ENCODE measurements at regions not wholly inside any gene's neighbourhood (a gene's known extent, or its start where the extent isn't known, plus 50 kb on each side); places are given as distances from the start of the nearest gene placed in this dataset.

DNA sequence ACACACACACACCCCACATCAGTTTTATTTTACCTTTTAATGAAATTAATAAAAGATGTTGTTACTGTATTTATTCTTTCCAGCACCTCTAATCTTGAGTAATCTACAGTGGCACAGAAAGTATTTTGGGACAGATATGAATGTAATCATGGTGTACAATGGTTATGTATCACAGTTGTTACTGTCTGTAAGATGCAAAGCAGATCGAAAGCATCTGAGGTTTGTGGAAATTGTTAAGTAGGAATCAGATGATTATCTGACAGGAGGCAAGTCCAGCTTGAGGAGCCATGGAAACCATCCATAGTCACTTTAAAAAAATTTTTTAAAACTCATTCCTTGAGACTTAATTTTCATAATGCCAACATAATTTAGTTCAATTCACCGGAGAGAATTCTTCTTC is 636.3 kb upstream of the MARCKS start (continued):
- TF ChIP-seq SIN3A (IDR thresholded peaks at IDR 0.05; ENCODE audit: borderline replicate concordance, low read depth, low read length) (no peak), RAD21 (IDR thresholded peaks at IDR 0.05; ENCODE audit: low read length) (no peak), SMC3 (IDR thresholded peaks at IDR 0.05; ENCODE audit: low read depth, low read length) (no peak), TAF1 (IDR thresholded peaks at IDR 0.05; ENCODE audit: borderline replicate concordance, low read depth, low read length) (no peak)
- TF ChIP-seq, protein P1, sequence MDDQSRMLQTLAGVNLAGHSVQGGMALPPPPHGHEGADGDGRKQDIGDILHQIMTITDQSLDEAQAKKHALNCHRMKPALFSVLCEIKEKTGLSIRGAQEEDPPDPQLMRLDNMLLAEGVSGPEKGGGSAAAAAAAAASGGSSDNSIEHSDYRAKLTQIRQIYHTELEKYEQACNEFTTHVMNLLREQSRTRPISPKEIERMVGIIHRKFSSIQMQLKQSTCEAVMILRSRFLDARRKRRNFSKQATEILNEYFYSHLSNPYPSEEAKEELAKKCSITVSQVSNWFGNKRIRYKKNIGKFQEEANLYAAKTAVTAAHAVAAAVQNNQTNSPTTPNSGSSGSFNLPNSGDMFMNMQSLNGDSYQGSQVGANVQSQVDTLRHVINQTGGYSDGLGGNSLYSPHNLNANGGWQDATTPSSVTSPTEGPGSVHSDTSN (IDR thresholded peaks at IDR 0.05): peak; percentile 85
- TF ChIP-seq, protein P2, sequence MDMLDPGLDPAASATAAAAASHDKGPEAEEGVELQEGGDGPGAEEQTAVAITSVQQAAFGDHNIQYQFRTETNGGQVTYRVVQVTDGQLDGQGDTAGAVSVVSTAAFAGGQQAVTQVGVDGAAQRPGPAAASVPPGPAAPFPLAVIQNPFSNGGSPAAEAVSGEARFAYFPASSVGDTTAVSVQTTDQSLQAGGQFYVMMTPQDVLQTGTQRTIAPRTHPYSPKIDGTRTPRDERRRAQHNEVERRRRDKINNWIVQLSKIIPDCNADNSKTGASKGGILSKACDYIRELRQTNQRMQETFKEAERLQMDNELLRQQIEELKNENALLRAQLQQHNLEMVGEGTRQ (IDR thresholded peaks at IDR 0.05; ENCODE audit: borderline replicate concordance, low read depth, low read length): no peak

DNA sequence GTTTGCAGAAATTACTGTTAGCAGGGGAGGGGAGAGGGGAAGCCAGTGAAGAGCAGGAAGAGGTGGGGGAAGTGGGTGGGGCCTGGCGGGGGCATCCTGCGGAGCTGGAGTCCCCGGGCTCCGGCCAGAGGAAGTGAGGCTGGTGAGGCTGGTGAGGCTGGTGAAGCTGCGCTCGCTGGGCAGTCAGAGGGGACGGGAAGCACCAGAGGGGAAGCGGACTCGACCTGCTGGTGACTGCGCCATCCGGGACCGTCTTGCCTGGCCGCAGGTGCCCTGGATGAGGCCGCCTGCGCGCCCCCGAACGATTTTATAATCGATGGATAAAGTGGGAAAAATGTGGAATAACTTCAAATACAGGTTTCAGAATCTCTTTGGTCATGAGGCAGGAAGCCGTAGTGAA is 635.3 kb upstream of the MARCKS start:
- Histone ChIP-seq H4K20me1 (ENCODE audit: insufficient read depth) (no peaks in the 10 kb centered on the region), H3K9me3 (peaks cover 5% of the 10 kb centered on the region; the same call in 1 of the 2 replicates), H3K9me2 (no peaks in the 10 kb centered on the region), H3K36me3 (replicated peaks in 1 of 2; ENCODE audit: control insufficient read depth in 1 of 2, insufficient read depth in 2 of 2, low read length in 1 of 2) (no peaks in the 10 kb centered on the region), H3K9ac (no peak overlapping the region), H3K4me2 (no peak overlapping the region), H2AFZ (ENCODE audit: low read depth) (no peak overlapping the region), H3K4me1 (ENCODE audit: control insufficient read depth in 1 of 2, insufficient read depth in 2 of 2, low read depth in 1 of 2, low read length in 1 of 2) (peaks cover 0 to 4% of the 10 kb centered on the region in 2 experiments; a peak in 3 of 4 replicates), H3K79me2 (ENCODE audit: insufficient read depth) (no peaks in the 10 kb centered on the region), H3F3A (replicated peaks; ENCODE audit: insufficient read depth) (no peaks in the 10 kb centered on the region), H3K4me3 (ENCODE audit: low read depth in 2 of 2, low read length in 1 of 2) (no peak overlapping the region), H3K27ac (ENCODE audit: low read depth in 2 of 2, low read length in 1 of 2) (no peak overlapping the region; a peak in 1 of 4 replicates), H3K27me3 (ENCODE audit: insufficient read depth) (no peaks in the 10 kb centered on the region)
- POLR2A ChIA-PET: no interaction called here
- TF ChIP-seq POLR2AphosphoS5 (IDR thresholded peaks at IDR 0.05; ENCODE audit: low read depth, low read length) (no peak), ELF1 (IDR thresholded peaks at IDR 0.05) (no peak), RFX5 (IDR thresholded peaks at IDR 0.05; ENCODE audit: low read length) (no peak), SIN3A (IDR thresholded peaks at IDR 0.05; ENCODE audit: borderline replicate concordance, low read depth, low read length) (no peak), FOSL2 (IDR thresholded peaks at IDR 0.05; ENCODE audit: borderline replicate concordance, low read depth) (no peak)
- TF ChIP-seq, protein P3, sequence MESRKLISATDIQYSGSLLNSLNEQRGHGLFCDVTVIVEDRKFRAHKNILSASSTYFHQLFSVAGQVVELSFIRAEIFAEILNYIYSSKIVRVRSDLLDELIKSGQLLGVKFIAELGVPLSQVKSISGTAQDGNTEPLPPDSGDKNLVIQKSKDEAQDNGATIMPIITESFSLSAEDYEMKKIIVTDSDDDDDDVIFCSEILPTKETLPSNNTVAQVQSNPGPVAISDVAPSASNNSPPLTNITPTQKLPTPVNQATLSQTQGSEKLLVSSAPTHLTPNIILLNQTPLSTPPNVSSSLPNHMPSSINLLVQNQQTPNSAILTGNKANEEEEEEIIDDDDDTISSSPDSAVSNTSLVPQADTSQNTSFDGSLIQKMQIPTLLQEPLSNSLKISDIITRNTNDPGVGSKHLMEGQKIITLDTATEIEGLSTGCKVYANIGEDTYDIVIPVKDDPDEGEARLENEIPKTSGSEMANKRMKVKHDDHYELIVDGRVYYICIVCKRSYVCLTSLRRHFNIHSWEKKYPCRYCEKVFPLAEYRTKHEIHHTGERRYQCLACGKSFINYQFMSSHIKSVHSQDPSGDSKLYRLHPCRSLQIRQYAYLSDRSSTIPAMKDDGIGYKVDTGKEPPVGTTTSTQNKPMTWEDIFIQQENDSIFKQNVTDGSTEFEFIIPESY (IDR thresholded peaks at IDR 0.05; ENCODE audit: borderline replicate concordance, low read depth): no peak
- 93% methylated on average over 20 of the region's 20 CpGs for WGBS (ENCODE audit: low lambda C conversion rate)
- CTCF ChIA-PET: no interaction called here
- peak; percentile 20 for DNase-seq

DNA sequence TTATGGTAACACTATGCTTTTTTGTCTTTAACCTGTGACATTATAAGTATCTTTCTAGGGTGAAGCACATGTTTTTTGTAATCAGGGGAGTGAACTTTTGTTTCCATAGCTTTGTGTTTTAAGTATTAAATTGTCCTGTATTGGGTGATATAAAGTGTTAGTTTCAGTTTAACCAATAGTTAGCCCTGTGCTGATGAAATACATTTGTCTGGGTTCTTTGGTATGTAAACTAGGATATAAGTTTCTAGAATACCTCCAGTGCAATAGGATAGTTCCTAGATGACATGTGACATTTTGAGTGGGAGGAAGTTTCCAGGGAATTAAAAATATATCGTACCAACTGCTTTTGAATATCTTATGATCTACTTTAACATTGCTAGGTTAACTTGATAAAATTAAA is 611.0 kb upstream of the MARCKS start:
- H2AFZ ChIP-seq (ENCODE audit: low read depth): no peak overlapping the region

More for the DNA sequence above, 611.0 kb upstream of the MARCKS start:
- CTCF ChIA-PET: no interaction called here
- Histone ChIP-seq H3K79me2 (ENCODE audit: insufficient read depth) (no peaks in the 10 kb centered on the region), H4K20me1 (ENCODE audit: insufficient read depth) (no peaks in the 10 kb centered on the region), H3K27me3 (ENCODE audit: insufficient read depth) (no peaks in the 10 kb centered on the region), H3K4me2 (no peak overlapping the region), H3K9ac (no peak overlapping the region), H3K9me3 (no peaks in the 10 kb centered on the region), H3F3A (replicated peaks; ENCODE audit: insufficient read depth) (no peaks in the 10 kb centered on the region), H3K4me1 (ENCODE audit: control insufficient read depth in 1 of 2, insufficient read depth in 2 of 2, low read depth in 1 of 2, low read length in 1 of 2) (no peaks in the 10 kb centered on the region; a peak in 1 of 4 replicates), H3K36me3 (replicated peaks in 1 of 2; ENCODE audit: control insufficient read depth in 1 of 2, insufficient read depth in 2 of 2, low read length in 1 of 2) (no peaks in the 10 kb centered on the region), H3K9me2 (no peaks in the 10 kb centered on the region), H3K4me3 (ENCODE audit: low read depth in 2 of 2, low read length in 1 of 2) (no peak overlapping the region), H3K27ac (ENCODE audit: low read depth in 2 of 2, low read length in 1 of 2) (no peak overlapping the region)
- TF ChIP-seq, protein P4, sequence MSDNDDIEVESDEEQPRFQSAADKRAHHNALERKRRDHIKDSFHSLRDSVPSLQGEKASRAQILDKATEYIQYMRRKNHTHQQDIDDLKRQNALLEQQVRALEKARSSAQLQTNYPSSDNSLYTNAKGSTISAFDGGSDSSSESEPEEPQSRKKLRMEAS (IDR thresholded peaks at IDR 0.05; ENCODE audit: low read depth): no peak
- no peak for TF ChIP-seq JUND (IDR thresholded peaks at IDR 0.05)
- POLR2A ChIA-PET: no interaction called here
- 75% methylated on average over 1 of the region's 1 CpG for WGBS (ENCODE audit: low lambda C conversion rate)
- no peak for DNase-seq

All from SK-N-SH (cell line).